ENCODE measurements at regions not wholly inside any gene's neighbourhood (a gene's known extent, or its start where the extent isn't known, plus 50 kb on each side); places are given as distances from the start of the nearest gene placed in this dataset.

- peak in 1 of 3 donors; percentile 20 for TF ChIP-seq CTCF (IDR thresholded peaks at IDR 0.05)
- TF ChIP-seq POLR2A (IDR thresholded peaks at IDR 0.05), result no peak
These were observed 89.6 kb downstream of the RBFOX3 start for GRCh38 chr17:79521225-79521624.
